HEK293 (cell line): ENCODE measurements at regions not wholly inside any gene's neighbourhood (a gene's known extent, or its start where the extent isn't known, plus 50 kb on each side); places are given as distances from the start of the nearest gene placed in this dataset.

ENCODE experiments used
- CTCF ChIA-PET: fragments of 350-600 bp; formaldehyde crosslinking; extraction: SDS; loops from one replicate; lab custom pipeline; 2021; ENCODE audit warnings: antibody characterized with exemption; lab: Yijun Ruan, JAX
- POLR2A ChIA-PET: fragments of 300-600 bp; formaldehyde crosslinking; extraction: SDS; loops from one replicate; lab custom pipeline; 2020; ENCODE audit warnings: antibody characterized with exemption, inconsistent platforms; lab: Yijun Ruan, JAX
- H3K27ac ChIP-seq: fragments of 200-500 bp; sonication (Bioruptor generic); 2 replicates; pipeline ENCODE4 v1.5.1; 2014; ENCODE audit warnings: low read depth, low read length, control low read depth, inconsistent platforms; ENCODE audit errors: extremely low read depth
- H3K36me3 ChIP-seq, 2 experiments: fragments of 200-500 bp in 1 of 2; sonication (Bioruptor generic) in 1 of 2; 1 replicate in 1 of 2; 2 replicates in 1 of 2; pipeline ENCODE4 v1.5.1; 2014 to 2017; ENCODE audit warnings: inconsistent platforms in 2 of 2, low read length in 2 of 2; ENCODE audit not compliant: control insufficient read depth in 2 of 2, insufficient read depth in 1 of 2
- H3K4me1 ChIP-seq: fragments of 200-500 bp; sonication (Bioruptor generic); 2 replicates; pipeline ENCODE4 v1.5.1; 2014; ENCODE audit warnings: mild to moderate bottlenecking, low read length, inconsistent platforms; ENCODE audit not compliant: control insufficient read depth, insufficient read depth
- H3K4me3 ChIP-seq: 2 replicates; pipeline ENCODE4 v1.5.1; 2011; ENCODE audit warnings: low read depth, mild to moderate bottlenecking, control low read depth, low read length, moderate library complexity
- H3K9me3 ChIP-seq: fragments of 200-500 bp; sonication (Bioruptor generic); 2 replicates; pipeline ENCODE4 v1.5.1; 2014; ENCODE audit warnings: low read depth, low read length, inconsistent platforms; ENCODE audit not compliant: control insufficient read depth, insufficient read depth
- BCL11A ChIP-seq: fragments of 450-650 bp; formaldehyde crosslinking; IDR thresholded peaks from 2 replicates; pipeline ENCODE4 v1.5.1; 2016; ENCODE audit warnings: low read depth, missing biosample characterization, missing genetic modification characterization
- EGR2 ChIP-seq: fragments of 450-650 bp; formaldehyde crosslinking; IDR thresholded peaks from 2 replicates; pipeline ENCODE4 v1.5.1; 2016; ENCODE audit warnings: low read depth, missing biosample characterization, missing genetic modification characterization
- PBX3 ChIP-seq: sonication (generic); formaldehyde crosslinking; IDR thresholded peaks from 2 replicates; pipeline ENCODE4 v1.8.1; 2022; ENCODE audit warnings: mild to moderate bottlenecking, moderate library complexity, missing genetic modification reagents
- PRDM4 ChIP-seq: fragments of 450-650 bp; formaldehyde crosslinking; IDR thresholded peaks from 2 replicates; pipeline ENCODE4 v1.5.1; 2017; ENCODE audit warnings: missing biosample characterization, missing genetic modification characterization
- SP3 ChIP-seq: fragments of 450-650 bp; formaldehyde crosslinking; IDR thresholded peaks from 2 replicates; pipeline ENCODE4 v1.5.1; 2016; ENCODE audit warnings: missing biosample characterization, missing genetic modification characterization
- ZBTB26 ChIP-seq: fragments of 450-650 bp; formaldehyde crosslinking; optimal IDR thresholded peaks from 2 replicates; pipeline ENCODE3; 2016; ENCODE audit warnings: missing biosample characterization, mild to moderate bottlenecking, missing genetic modification characterization
- ZNF138 ChIP-seq: fragments of 450-650 bp; formaldehyde crosslinking; IDR thresholded peaks from 2 replicates; pipeline ENCODE4 v1.5.1; 2016; ENCODE audit warnings: missing biosample characterization, missing genetic modification characterization, borderline replicate concordance
- ZNF148 ChIP-seq: fragments of 450-650 bp; formaldehyde crosslinking; IDR thresholded peaks from 2 replicates; pipeline ENCODE4 v1.5.0; 2017; ENCODE audit warnings: missing biosample characterization, missing genetic modification characterization, borderline replicate concordance
- ZNF239 ChIP-seq: fragments of 450-650 bp; formaldehyde crosslinking; IDR thresholded peaks from 2 replicates; pipeline ENCODE4 v1.5.1; 2016; ENCODE audit warnings: missing biosample characterization, missing genetic modification characterization
- ZNF335 ChIP-seq: fragments of 450-650 bp; formaldehyde crosslinking; conservative IDR thresholded peaks from 2 replicates; pipeline ENCODE4 v1.5.1; 2016; ENCODE audit warnings: missing biosample characterization, missing genetic modification characterization
- ZNF521 ChIP-seq: fragments of 450-650 bp; formaldehyde crosslinking; IDR thresholded peaks from 2 replicates; pipeline ENCODE4 v1.5.1; 2017; ENCODE audit warnings: missing biosample characterization, mild to moderate bottlenecking, missing genetic modification characterization
- ZNF600 ChIP-seq: fragments of 450-650 bp; formaldehyde crosslinking; IDR thresholded peaks from 2 replicates; pipeline ENCODE4 v1.5.1; 2016; ENCODE audit warnings: missing biosample characterization, missing genetic modification characterization
- ZNF624 ChIP-seq: fragments of 450-650 bp; formaldehyde crosslinking; IDR thresholded peaks from 2 replicates; pipeline ENCODE4 v1.5.1; 2017; ENCODE audit warnings: missing biosample characterization, missing genetic modification characterization
- ZNF626 ChIP-seq: fragments of 450-650 bp; sonication (Bioruptor Pico); formaldehyde crosslinking; IDR thresholded peaks from 2 replicates; pipeline ENCODE4 v1.5.1; 2018; ENCODE audit warnings: missing biosample characterization, missing genetic modification characterization, inconsistent platforms
- ZNF660 ChIP-seq: fragments of 450-650 bp; IDR thresholded peaks from 2 replicates; pipeline ENCODE4 v1.5.1; 2018; ENCODE audit warnings: missing biosample characterization, mild to moderate bottlenecking, missing genetic modification characterization
- ZNF677 ChIP-seq: fragments of 450-650 bp; IDR thresholded peaks from 2 replicates; pipeline ENCODE4 v1.5.0; 2018; ENCODE audit warnings: missing biosample characterization, mild to moderate bottlenecking, missing genetic modification characterization, moderate library complexity
- ZNF747 ChIP-seq: fragments of 450-650 bp; formaldehyde crosslinking; IDR thresholded peaks from 2 replicates; pipeline ENCODE4 v1.5.1; 2016; ENCODE audit warnings: missing biosample characterization, missing genetic modification characterization
- ZSCAN4 ChIP-seq: fragments of 450-650 bp; formaldehyde crosslinking; IDR thresholded peaks from 2 replicates; pipeline ENCODE4 v1.5.1; 2017; ENCODE audit warnings: missing biosample characterization, missing genetic modification characterization
- TF ChIP-seq, protein P1 (sequence below): fragments of 450-650 bp; formaldehyde crosslinking; conservative IDR thresholded peaks from 2 replicates; pipeline ENCODE4 v1.5.1; 2016; ENCODE audit warnings: low read depth, missing biosample characterization, missing genetic modification characterization

- POLR2A ChIA-PET = no interaction called here
- CTCF ChIA-PET = interaction anchor here (0.6 kb wide), 1 partner anchor 609 kb away, joined by 4 read pairs; no protein-coding TSS in a partner anchor
- Histone ChIP-seq H3K27ac (no peak overlapping the region), H3K36me3 (no peaks in the 10 kb centered on the region), H3K4me1 (no peaks in the 10 kb centered on the region), H3K9me3 (no peaks in the 10 kb centered on the region), H3K4me3 (no peak overlapping the region)
- TF ChIP-seq ZNF660 (tag by site-specific recombination) = no peak
- TF ChIP-seq EGR2 = no peak
These were observed 1058.6 kb downstream of the TRHDE start for GRCh38 chr12:73330584-73331351.

DNA sequence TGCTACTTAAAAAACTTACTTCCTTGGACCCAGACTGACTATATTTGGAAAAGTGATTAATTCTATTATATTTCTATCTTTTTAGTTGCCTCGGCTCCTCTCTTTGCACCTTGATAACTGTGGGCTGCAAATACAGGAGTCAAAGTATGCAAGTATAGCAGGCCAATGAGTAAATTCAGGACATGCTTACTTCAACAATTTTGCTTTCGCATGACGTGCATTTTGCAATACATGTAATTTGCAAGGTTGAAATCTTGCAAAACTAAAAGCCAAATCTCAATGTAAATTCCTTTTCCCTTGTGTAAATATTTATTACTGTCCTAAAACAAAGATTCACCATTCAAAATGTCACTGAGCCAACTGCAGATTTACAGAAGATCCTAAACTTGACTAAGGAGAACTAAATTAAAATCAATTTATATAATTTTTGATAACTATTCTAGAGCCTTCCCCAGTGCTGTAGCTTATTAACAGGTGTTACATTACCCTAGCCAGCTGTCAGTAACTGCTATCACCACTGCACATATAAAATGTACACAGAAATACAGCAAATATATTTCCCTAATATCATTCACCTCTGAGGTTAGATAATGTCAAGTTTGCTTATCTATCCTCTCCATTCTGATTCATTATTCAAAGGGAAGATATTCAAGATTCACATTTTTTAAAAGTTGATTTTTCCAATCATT, 1069.5 kb downstream of the TRHDE start:
- H3K4me1 ChIP-seq = no peaks in the 10 kb centered on the region
- no peak overlapping the region for H3K4me3 ChIP-seq
- no peaks in the 10 kb centered on the region for H3K9me3 ChIP-seq
- no peaks in the 10 kb centered on the region for H3K36me3 ChIP-seq
- CTCF ChIA-PET = no interaction called here
- no peak overlapping the region for H3K27ac ChIP-seq
- POLR2A ChIA-PET = no interaction called here
- TF ChIP-seq SP3 (tag by site-specific recombination) = no peak
- TF ChIP-seq ZNF239 (tag by site-specific recombination) = no peak
- TF ChIP-seq BCL11A (tag by site-specific recombination) = no peak
- TF ChIP-seq ZNF747 (tag by site-specific recombination) = no peak
- TF ChIP-seq ZNF677 (tag by site-specific recombination) = no peak
- no peak for TF ChIP-seq ZNF335 (tag by site-specific recombination)
- TF ChIP-seq, protein P1, sequence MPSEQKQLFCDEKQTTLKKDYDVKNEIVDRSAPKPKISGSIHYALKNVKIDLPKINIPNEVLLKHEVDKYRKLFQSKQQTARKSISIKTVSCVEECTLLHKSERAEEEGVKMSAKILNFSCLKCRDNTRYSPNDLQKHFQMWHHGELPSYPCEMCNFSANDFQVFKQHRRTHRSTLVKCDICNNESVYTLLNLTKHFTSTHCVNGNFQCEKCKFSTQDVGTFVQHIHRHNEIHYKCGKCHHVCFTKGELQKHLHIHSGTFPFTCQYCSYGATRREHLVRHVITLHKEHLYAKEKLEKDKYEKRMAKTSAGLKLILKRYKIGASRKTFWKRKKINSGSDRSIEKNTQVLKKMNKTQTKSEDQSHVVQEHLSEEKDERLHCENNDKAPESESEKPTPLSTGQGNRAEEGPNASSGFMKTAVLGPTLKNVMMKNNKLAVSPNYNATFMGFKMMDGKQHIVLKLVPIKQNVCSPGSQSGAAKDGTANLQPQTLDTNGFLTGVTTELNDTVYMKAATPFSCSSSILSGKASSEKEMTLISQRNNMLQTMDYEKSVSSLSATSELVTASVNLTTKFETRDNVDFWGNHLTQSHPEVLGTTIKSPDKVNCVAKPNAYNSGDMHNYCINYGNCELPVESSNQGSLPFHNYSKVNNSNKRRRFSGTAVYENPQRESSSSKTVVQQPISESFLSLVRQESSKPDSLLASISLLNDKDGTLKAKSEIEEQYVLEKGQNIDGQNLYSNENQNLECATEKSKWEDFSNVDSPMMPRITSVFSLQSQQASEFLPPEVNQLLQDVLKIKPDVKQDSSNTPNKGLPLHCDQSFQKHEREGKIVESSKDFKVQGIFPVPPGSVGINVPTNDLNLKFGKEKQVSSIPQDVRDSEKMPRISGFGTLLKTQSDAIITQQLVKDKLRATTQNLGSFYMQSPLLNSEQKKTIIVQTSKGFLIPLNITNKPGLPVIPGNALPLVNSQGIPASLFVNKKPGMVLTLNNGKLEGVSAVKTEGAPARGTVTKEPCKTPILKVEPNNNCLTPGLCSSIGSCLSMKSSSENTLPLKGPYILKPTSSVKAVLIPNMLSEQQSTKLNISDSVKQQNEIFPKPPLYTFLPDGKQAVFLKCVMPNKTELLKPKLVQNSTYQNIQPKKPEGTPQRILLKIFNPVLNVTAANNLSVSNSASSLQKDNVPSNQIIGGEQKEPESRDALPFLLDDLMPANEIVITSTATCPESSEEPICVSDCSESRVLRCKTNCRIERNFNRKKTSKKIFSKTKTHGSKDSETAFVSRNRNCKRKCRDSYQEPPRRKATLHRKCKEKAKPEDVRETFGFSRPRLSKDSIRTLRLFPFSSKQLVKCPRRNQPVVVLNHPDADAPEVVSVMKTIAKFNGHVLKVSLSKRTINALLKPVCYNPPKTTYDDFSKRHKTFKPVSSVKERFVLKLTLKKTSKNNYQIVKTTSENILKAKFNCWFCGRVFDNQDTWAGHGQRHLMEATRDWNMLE = no peak
- no peak for TF ChIP-seq PRDM4 (tag by site-specific recombination)
- no peak for TF ChIP-seq ZSCAN4 (tag by site-specific recombination)
- TF ChIP-seq PBX3 (CRISPR knock-in tag) = no peak
- no peak for TF ChIP-seq ZNF148
- TF ChIP-seq ZNF626 = no peak
- no peak for TF ChIP-seq ZBTB26 (tag by site-specific recombination)
- no peak for TF ChIP-seq ZNF521 (tag by site-specific recombination)
- TF ChIP-seq ZNF600 (tag by site-specific recombination) = no peak
- no peak for TF ChIP-seq ZNF138 (tag by site-specific recombination)
- no peak for TF ChIP-seq ZNF624 (tag by site-specific recombination)
